H1 (cell line): ENCODE measurements at regions not wholly inside any gene's neighbourhood (a gene's known extent, or its start where the extent isn't known, plus 50 kb on each side); places are given as distances from the start of the nearest gene placed in this dataset.

Experiments used
- CTCF ChIP-seq, 3 experiments: IDR thresholded peaks; 1 replicate in 2 of 3; 2 replicates in 1 of 3; pipeline versions ENCODE4 v1.5.1 to v1.6.1; 2011; ENCODE audit warnings: low read length in 3 of 3, mild to moderate bottlenecking in 3 of 3, inconsistent platforms in 2 of 3, low read depth in 1 of 3, moderate library complexity in 1 of 3; ENCODE audit not compliant: insufficient read depth in 1 of 3; ENCODE audit errors: control extremely low read depth in 1 of 3
- EZH2 ChIP-seq: fragments of 200-600 bp; sonication (generic); IDR thresholded peaks from 2 replicates; pipeline ENCODE4 v1.7.1; 2012; ENCODE audit warnings: low read depth, mild to moderate bottlenecking, moderate library complexity, low read length, inconsistent platforms; ENCODE audit not compliant: severe bottlenecking
- GABPA ChIP-seq: IDR thresholded peaks from 2 replicates; pipeline ENCODE4 v1.6.1; 2011; ENCODE audit warnings: mild to moderate bottlenecking, low read length, moderate library complexity, borderline replicate concordance; ENCODE audit not compliant: insufficient read depth
- POLR2A ChIP-seq, 2 experiments: IDR thresholded peaks; 1 replicate in 1 of 2; 2 replicates in 1 of 2; pipeline ENCODE4 v1.6.1; 2011; ENCODE audit warnings: low read depth in 2 of 2, low read length in 2 of 2, mild to moderate bottlenecking in 2 of 2; ENCODE audit errors: control extremely low read depth in 1 of 2
- RAD21 ChIP-seq, 2 experiments: IDR thresholded peaks in 1 of 2; conservative IDR thresholded peaks in 1 of 2; 2 replicates each; pipeline ENCODE4 v1.6.1; 2011; ENCODE audit warnings: low read depth in 2 of 2, low read length in 2 of 2, improper control_type of control experiment in 1 of 2, inconsistent platforms in 1 of 2, mild to moderate bottlenecking in 1 of 2, moderate library complexity in 1 of 2
- RBBP5 ChIP-seq: IDR thresholded peaks from 2 replicates; pipeline ENCODE4 v1.7.1; 2012; ENCODE audit warnings: low read depth, mild to moderate bottlenecking, inconsistent platforms, low read length, moderate library complexity, borderline replicate concordance
- SP1 ChIP-seq: IDR thresholded peaks from 2 replicates; pipeline ENCODE4 v1.6.1; 2011; ENCODE audit warnings: low read depth, low read length
- TCF12 ChIP-seq: IDR thresholded peaks from 2 replicates; pipeline ENCODE4 v1.6.1; 2011; ENCODE audit warnings: low read depth, mild to moderate bottlenecking, low read length

- TF ChIP-seq CTCF (IDR thresholded peaks at IDR 0.05; ENCODE audit: control extremely low read depth in 1 of 3, insufficient read depth in 1 of 3, low read depth in 1 of 3, low read length in 3 of 3), result no peak
- TF ChIP-seq RBBP5, result no peak
- TF ChIP-seq SP1, result no peak
- TF ChIP-seq RAD21 (IDR thresholded peaks at IDR 0.05 in 1 of 2, conservative IDR thresholded peaks at IDR 0.05 in 1 of 2; ENCODE audit: low read depth in 2 of 2, low read length in 2 of 2), result no peak
- no peak for TF ChIP-seq TCF12
- no peak for TF ChIP-seq EZH2
- no peak for TF ChIP-seq GABPA
- TF ChIP-seq POLR2A (IDR thresholded peaks at IDR 0.05; ENCODE audit: control extremely low read depth in 1 of 2, low read depth in 2 of 2, low read length in 2 of 2), result no peak
Observed at GRCh38 chr11:20248121-20248772, 88.0 kb upstream of the DBX1 start.
